ENCODE measurements at regions not wholly inside any gene's neighbourhood (a gene's known extent, or its start where the extent isn't known, plus 50 kb on each side); places are given as distances from the start of the nearest gene placed in this dataset.
"Not testable (repeated sequence)": the region's sequence is repeated elsewhere in the genome, so short reads cannot be mapped to it uniquely, and the experiment has no call there.

DNA sequence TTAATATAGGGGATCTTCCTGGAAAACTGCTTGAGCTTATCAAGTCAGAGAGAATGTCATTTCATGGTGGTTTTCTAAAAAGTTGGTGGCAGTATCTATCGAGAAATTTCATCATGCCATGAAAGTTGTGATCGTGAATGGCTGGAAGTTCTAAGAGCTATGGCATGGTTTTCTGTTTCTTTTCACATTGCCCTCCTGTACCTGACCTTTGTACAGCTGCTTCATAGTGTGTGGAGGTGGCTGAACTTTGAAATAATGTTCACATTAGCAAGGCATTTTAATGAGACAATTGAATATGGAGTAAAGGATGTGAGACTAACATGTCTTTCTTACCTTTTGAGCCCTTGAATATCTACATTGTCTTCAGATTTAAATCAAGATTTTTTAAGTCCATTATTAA lies 278.2 kb upstream of the ID4 start:
- H3K27ac ChIP-seq, result no peak overlapping the region
- no peak for TF ChIP-seq ZFX (IDR thresholded peaks at IDR 0.05; ENCODE audit: borderline replicate concordance)
- TF ChIP-seq, protein P1, sequence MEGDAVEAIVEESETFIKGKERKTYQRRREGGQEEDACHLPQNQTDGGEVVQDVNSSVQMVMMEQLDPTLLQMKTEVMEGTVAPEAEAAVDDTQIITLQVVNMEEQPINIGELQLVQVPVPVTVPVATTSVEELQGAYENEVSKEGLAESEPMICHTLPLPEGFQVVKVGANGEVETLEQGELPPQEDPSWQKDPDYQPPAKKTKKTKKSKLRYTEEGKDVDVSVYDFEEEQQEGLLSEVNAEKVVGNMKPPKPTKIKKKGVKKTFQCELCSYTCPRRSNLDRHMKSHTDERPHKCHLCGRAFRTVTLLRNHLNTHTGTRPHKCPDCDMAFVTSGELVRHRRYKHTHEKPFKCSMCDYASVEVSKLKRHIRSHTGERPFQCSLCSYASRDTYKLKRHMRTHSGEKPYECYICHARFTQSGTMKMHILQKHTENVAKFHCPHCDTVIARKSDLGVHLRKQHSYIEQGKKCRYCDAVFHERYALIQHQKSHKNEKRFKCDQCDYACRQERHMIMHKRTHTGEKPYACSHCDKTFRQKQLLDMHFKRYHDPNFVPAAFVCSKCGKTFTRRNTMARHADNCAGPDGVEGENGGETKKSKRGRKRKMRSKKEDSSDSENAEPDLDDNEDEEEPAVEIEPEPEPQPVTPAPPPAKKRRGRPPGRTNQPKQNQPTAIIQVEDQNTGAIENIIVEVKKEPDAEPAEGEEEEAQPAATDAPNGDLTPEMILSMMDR (IDR thresholded peaks at IDR 0.05), result no peak

GRCh38 chr6:19562468-19562867 lies 274.7 kb upstream of the ID4 start:
- TF ChIP-seq, protein P1 (IDR thresholded peaks at IDR 0.05), result no peak
- TF ChIP-seq ZFX (IDR thresholded peaks at IDR 0.05; ENCODE audit: borderline replicate concordance), result no peak
- H3K27ac ChIP-seq, result no peak overlapping the region

GRCh38 chr6:19569563-19569962 lies 267.6 kb upstream of the ID4 start:
- no peak overlapping the region for H3K27ac ChIP-seq
- TF ChIP-seq ZFX (IDR thresholded peaks at IDR 0.05; ENCODE audit: borderline replicate concordance), result no peak
- TF ChIP-seq, protein P1 (IDR thresholded peaks at IDR 0.05), result no peak

DNA sequence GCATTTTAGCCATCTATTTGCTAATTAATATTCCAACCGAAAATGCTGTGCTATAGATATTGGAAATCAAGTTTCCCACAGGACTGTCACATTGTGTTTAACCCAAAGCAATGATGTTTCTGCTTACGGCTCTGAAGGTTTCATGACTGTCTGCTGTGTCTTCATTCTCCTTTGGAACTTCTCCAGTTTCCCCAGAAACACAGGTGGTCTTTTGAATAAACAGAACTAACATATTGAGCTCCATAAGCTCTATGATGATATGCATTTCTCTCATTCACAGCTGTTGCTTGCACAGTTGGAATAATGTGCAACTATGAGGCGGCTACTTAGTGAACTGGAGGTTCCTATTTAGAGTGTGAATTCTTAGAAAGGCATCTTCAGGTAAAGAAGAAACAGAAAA lies 266.0 kb upstream of the ID4 start:
- H3K27ac ChIP-seq, result no peak overlapping the region
- TF ChIP-seq ZFX (IDR thresholded peaks at IDR 0.05; ENCODE audit: borderline replicate concordance), result no peak
- TF ChIP-seq, protein P1 (IDR thresholded peaks at IDR 0.05), result no peak

DNA sequence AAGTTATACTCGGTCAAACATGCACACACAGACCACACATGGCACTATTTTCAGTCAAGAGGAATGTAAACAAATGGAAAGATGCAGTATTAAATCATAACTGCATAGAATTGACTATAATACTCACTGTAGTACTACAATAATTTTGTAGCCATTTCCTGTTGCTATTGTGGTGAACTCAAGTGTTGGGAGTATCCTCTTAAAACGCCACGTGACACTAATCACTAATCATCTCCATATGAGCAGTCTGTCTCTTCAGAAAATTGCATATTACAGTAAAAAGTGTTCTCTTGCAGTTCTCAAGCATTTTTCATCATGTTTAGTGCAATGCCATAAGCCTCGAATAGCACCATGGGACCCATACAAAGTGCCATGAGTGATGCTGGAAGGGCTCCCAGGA lies 258.7 kb upstream of the ID4 start:
- TF ChIP-seq ZFX (IDR thresholded peaks at IDR 0.05; ENCODE audit: borderline replicate concordance), result no peak
- TF ChIP-seq, protein P1 (IDR thresholded peaks at IDR 0.05), result no peak
- H3K27ac ChIP-seq, result no peak overlapping the region

GRCh38 chr6:19584207-19584606 lies 253.0 kb upstream of the ID4 start:
- not testable (repeated sequence) for H3K27ac ChIP-seq

DNA sequence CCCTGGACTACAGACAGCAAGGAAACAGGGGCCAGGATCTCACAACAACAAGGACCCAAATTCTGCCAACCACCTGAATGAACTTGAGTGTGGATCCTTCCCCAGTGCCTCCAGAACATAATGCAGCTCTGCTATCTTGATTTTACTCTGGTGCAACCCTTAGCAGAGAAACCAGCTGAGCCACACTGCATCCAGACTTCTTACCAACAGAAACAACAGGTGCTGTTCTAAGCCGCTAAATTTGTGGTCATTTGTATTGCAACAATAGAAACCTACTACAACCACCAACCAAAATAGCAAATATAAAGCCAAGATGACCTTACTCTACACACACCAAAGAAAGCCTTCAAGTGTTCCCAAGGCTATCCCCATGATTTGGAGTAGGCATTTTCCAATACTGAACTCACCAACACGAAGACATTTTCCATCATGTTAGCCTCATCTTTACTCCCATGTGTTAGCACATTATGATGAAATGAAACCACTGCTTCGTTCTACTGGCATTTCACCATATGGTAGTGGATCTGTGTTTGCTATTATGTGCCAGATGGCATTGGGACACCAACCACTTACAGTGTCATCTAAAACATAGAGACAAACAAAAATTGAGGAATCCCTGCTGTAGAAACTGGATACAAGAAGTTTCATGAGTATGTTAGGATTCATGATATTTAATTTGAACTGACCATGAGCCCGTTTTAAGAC lies 249.8 kb upstream of the ID4 start:
- H3K27ac ChIP-seq, result no peak overlapping the region
- no peak for TF ChIP-seq ZFX (IDR thresholded peaks at IDR 0.05; ENCODE audit: borderline replicate concordance)
- TF ChIP-seq, protein P1 (IDR thresholded peaks at IDR 0.05), result no peak
